Activated CD4-positive, alpha-beta T cell treated with anti-CD3 and anti-CD28 coated beads, Interleukin-10, Interleukin-2, amounts not matched to agents 100 ng/mL and 50 ng/mL, durations not matched to agents 16 hours and 8 hours (primary cell): ENCODE measurements at regions not wholly inside any gene's neighbourhood (a gene's known extent, or its start where the extent isn't known, plus 50 kb on each side); places are given as distances from the start of the nearest gene placed in this dataset.

Experiments
- DNase-seq: peaks from one replicate; pipeline ENCODE4 v3.0.0-alpha.2; 2020

DNA sequence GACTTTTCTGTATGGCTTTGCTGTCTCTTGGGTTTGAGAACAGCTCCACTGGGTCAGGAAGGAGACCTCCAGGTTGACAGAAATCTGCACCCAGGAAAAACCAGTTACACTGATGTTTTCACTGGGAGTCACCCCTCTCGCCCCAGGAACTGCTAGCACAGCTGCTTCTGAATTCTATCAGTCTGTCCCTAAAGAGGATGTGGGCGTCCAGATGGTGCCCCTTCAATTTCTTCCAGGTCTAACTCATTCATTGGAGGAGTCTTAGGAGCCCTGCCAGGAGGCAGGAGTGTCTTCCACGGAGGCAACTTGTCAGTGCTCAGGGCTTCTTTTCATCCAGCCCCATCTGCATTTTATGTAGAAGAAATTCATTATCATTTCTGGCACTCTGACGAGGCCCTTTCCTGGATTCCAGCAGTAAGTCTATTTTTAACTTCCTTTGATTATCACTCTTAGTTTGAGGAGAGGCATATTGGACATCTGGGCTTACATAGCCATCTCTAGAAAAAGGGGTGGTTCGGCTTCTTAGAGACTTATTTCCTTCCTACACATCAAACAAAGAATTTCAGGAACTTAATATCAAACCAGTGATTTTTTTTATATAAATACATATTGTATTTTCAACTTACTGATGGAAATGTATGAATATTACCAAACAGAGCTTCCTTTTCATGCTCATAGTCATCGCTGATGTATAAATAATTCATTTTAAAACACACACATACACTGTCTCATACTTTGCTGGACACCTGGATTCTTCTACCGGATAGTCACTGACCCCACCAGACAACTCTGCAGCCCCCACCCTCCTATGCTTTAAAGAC, 148.8 kb downstream of the IRX2 start:
- no peak for DNase-seq

DNA sequence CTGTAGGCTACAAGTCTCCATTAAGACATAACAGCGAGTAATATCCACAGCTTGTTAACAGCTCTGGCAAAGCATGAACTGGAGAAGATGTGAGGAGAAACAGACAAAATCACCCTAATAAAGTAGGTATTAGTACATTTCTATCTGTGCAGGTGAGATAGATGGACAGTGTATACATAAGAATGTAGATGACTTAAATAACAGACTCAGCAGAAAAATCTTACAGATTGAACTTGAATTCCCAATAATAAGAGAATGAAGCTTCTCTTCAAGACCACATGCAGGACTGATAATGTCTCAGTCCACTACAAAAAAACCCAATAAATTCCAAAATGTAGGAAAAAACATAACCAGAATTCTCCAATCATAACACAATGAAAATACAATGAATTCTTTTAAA, 153.0 kb downstream of the IRX2 start:
- no peak for DNase-seq

DNA sequence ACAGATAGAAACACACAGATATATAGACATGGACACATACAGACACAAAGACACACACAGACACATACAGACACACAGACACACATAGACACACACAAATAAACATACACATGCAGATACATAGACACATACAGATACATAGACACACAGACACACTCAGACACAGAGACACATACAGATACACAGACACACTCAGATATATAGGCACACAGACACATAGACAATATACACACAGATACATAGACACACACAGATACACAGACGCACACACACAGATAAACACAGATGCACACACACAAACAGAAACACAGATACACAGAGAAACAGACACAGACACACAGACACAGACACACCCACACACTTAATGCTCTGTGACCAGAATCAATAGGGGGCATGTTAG, 156.8 kb downstream of the IRX2 start:
- DNase-seq, result no peak

DNA sequence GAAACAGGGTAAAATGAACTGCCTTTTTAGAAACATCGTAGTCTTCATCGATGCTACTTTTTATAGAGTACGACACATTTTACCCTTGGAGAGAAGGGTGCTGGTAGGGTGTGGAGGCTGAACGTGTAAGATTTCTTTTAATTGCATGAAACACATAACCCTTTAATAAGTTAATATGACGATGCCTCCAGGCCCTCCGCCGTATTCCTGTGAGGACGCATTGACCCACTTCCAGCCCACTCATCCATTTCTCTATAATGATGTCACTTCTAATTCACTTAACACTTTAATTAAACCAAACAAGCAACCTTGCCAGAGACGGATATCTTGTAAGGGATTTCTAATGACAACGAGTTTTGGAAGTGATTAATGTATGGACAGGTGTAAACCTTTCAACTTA, 158.7 kb downstream of the IRX2 start:
- no peak for DNase-seq

DNA sequence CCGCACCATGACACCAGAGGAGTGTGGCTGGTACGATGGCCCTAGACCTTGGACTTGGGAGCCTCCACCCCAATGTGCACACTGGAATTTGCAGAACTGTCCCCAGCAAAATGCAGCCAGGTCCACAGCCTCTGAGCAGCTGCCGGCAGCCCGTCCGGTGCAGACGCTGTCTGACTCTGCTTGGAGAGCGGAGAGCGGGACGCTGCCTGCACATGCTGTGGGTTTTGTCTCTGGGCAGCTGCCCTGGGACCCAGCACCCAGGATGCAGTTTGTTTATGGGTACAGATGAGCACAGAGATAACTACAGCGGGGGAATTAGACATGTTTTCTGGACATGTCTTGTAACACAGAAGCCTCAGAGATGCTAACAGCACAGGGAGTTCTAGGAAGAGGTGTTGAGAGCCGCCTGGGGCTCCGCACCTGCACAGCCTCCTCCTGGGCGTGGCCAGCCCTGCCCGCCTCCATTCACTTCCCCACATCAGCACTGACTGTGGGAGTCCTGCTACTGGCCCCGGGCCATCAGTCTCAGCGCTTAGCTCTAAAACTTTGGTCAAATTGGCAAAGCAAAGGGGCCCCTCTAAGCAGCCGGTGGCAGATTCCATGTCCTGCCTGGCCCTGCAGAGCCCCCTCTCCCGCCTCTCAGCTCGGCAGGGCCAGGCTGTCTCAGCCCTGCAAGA, 159.6 kb downstream of the IRX2 start:
- DNase-seq, result no peak

DNA sequence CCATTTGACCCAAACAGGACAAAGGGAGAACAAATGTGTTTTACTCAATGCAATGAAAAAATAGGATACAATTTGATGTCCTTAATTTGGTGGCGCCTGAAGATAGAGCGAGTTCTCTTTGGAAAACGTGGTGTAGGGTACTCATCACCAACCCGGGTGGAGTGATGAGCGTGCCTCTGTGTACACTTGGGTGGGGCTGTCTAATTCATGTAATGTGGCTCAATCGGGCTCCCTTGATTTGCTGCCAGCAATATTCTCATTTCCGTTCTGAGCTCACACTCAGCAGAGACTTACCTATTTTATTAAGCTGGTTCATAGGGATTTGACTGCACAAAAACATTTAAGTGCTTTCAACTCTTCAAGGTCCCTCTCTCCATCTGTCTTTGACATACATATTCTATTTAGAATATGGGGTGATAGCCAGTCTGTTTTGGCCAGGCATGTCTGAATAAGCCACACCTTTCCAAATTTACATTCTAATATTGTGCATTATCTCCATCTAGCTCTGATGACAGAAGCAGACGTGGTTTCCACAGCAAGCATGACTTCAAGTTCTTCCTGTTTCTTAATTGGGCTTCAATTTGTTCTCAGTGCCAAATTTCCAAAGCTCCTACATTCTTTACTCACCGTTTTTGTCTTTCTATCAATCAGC, 162.5 kb downstream of the IRX2 start:
- no peak for DNase-seq

DNA sequence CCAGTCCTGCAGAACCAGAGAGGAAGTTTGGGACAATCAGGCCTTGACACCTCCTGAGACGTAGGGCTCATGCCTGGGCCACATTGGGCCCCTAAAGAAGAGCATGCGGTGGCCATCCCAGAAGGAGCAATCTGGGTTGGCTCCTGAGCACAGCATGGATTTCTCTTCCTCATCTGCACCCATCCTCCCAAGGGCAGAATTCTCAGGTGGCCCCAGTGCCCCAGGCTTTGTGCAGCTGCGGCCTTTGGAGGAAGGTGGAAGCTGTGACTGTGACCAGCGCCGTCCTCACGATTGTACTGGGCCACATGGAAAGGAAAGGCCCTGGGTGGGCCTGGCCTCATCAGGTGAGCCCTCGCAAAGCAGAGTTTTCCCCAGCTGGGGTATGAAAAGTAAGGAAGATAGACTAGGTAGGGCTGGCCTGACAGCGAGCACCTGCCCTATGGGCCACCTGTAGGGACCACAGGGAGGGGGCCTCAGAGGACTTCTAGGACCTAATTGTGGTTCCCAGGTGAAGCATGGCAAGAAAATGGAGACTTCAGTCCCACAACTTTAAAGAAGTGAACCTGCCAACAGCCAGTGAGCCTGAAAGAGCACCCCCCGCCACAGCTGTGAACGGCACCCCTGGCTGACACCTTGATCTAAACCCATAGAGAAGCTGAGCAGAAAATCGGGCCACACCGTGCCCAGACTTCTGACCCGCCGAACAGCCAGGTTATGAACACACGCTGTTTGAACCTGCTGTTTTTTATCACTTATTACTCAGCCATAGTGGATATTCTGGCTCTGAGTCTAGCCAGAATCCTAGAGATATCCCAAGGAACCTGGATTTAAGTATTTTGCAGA, 164.1 kb downstream of the IRX2 start:
- DNase-seq, result no peak

DNA sequence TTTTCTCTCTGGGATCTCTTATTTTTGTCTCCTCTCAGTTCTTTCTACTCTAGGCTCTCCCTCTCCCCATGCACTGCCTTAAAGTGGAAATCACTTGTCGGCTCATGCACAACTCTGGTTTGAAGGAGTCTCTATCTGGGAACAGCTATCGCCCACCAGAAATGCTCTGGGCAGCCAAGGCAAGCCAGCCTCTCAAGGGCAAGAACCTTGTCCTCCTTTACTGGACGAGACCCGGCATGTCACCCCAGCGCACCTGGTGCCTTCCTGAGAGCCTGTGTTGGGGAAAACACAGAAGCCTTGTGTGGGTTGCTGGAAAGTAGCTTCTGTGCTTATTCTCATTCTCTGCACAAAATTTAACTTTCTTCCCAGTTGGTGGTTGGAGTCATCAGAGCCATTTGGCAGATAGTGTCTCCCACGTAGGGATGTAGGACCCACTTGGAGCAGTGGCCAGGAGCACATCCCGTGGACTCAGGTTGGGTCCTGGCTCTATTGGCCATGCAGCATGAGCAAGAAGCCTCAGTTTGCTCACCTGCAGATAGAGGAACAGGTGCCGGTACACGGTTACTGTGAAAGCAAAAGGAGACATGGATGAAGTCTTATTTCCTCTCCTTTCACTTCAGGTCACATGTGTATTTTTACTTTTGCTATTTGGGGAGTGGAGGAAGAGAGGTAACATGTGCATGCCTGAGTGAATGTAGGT, 165.3 kb downstream of the IRX2 start:
- DNase-seq, result no peak

DNA sequence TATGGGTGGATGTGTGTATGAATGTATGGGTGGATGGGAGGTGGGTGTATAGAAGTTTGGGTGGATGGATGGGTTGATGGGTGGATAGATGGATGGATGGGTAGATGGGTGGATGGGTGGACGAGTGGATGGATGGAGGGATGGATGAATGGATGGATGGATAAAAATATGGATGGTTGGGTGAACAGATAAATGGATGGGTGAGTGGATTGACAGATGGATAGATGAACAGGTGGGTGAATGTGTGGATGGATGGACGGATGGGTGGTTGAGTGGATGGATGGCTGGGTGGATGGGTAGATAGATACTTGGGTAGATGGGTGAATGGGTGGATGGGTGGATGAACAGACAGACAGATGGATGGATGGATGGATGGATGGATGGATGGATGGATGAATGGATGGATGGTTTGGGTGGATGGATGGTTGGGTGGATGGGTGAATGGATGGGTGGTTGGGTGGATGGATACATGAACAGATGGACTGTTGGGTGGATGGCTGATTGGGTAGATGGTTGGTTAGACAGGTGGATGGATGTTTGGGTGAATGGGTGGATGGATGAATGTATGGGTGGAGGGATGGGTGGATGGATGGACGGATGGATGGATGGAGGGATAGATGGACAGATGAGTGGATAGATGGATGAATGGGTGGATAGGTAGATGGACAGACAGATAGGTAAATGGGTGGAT, 166.8 kb downstream of the IRX2 start:
- DNase-seq, result no peak

DNA sequence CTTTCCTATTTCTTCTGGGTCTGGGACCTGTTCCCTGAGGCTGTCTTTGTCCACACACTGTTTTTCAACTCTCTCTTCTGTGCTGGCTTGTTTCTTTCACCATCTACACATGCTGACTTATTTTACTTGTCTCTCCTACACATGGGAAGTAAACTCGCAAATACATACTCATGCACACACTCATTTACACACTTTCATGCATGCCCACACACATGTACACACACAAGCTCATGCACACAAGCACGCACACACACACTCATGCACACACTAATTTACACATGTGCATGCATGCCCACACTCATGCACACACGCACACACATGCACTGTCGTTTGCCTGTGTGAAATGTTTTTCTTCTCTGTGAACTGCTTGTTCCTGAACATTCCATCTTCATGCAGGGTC, 169.0 kb downstream of the IRX2 start:
- DNase-seq, result no peak

DNA sequence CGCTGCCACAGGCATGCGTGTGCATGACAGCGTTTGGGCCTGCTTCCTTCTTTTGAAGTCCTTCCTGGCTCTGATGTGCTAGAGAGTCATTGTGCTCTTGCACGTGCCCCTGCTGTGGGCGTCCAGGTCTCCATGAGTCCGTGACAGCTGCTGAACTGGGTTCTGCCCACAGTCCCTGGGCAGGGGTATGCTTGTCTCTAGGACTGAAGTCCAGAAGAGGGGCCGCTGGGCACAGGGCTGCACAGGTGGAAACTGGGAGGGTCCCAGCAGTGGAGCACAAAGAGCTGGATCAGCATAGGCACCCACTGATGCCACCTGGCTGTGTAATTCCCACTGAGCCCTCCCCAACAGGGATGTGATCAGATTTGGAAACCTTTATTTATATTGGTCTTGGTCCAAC, 169.4 kb downstream of the IRX2 start:
- no peak for DNase-seq

DNA sequence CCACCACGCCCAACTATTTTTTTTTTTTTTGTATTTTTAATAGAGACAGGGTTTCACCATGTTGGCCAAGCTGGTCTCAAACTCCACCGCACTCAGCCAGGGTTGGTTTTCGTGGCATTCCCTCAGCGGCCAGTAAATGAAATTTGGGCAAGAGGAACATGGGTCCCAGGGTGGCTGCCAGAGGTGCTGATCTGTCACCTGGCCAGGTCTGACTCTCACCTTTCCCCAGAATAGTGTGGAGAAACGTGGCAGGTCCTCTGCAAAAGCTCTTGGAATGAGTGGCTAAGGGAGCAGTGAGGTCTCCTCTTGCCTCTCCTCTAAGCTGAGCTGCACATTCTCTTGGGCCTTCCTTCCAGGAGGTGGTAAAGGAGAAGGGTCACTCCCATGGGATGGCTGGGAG, 170.1 kb downstream of the IRX2 start:
- DNase-seq, result no peak

DNA sequence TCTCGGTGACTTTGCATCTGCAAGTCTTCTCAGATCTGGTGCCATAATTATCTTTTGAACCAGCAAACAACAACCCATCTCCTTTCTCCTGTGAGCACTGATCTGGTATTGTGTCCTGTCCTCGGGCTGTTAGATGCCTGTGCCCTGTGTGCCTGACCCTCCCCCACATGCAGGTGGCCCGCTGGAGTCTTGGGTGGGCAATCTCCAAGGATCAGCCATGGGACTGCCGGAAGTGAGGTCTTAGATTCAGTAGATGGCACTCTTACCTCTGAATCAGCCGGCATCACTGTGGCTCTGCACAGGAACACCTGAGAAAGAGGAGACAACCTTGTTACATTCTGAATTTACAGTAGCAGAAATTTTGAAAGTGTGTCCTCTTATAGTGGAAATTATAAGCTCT, 172.4 kb downstream of the IRX2 start:
- no peak for DNase-seq

DNA sequence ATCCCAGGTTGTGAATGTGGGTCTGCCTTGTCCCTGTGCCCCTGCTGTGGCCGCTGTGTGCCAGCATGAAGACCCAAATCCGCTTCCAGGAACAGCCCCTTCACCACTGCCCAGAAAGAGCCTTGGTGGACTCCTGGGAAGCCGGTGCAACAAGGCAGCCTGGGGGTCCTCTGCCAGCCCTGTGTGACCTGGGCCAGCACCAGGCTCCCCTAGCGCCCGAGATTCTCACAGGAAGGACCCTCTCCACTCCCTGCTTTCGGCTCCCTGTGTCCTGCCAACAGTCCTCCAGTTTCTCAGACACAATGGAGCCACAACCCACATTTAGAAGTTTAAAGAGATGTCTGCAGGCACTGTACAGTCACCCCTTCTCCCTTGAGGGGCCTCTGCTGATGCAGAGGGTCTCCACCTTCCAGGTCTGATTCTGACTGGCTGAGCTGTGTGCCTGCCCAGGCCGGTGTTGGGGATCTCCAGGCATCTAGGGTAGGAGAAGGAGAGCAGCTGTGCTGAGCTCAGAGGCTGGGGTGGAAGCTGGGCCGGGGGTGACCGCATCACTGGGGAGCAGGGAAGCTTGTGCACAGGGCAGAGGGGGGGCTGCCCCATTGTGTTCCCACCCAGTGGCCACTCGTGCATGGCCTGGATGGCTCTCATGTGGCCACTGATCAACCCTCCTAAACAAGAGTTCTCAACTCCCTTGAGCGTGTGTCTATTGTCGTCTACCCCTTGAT, 174.0 kb downstream of the IRX2 start:
- no peak for DNase-seq

DNA sequence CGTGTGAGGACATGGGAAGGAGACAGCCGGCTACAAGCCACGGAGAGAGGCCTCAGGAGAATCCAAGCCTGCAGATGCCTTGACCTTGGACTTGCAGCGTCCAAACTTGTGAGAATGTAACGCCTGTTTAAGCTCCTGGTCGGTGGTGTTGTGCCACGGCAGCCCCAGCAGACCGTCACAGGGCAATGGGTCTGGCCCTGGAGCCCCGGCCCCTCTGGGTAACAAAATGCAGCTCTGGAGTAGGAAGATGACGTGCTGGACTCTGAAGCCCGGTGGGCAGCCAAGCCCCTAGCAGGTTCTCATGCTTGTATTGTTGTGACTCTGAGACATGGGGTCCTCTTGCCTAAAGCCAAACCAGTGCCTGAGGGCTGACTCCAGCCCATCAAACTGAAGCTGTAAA, 174.7 kb downstream of the IRX2 start:
- DNase-seq, result no peak

DNA sequence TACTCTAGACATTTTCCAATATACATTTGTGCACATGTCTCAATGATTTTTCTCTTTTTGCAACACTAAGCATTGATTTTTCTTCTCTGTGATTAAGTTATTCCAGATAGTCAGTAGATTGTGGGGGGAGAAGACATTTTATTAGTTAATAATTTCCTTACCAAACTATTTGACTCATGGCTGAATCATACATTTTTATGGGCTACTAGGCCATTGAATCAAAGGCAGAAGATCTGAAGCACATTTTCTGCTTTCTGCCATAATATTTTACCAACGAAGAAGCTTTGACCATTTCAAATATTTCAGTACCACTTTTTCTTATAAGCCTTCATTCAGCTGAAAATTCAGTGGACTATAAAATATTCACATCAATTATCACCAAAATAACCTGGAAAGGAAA, 175.6 kb downstream of the IRX2 start:
- no peak for DNase-seq

DNA sequence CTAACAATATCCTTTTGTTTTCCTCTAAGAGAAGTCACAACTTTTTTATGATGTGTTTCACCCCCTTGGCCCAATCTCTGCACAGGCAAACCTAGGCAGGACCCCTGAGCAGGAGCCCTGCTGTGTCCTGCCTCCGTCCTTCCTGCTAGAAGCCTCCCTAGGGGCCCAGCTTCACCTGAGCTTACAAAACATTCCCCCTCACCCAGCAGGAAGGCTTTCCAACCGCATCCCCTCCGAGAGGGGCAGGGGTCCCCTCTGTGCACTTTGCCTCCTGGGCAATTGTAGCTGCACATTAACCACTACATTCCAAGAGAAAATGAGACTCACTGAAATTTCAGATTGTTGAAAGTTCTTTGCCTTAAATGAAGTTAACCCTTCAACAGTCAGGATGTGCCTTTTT, 176.2 kb downstream of the IRX2 start:
- no peak for DNase-seq

DNA sequence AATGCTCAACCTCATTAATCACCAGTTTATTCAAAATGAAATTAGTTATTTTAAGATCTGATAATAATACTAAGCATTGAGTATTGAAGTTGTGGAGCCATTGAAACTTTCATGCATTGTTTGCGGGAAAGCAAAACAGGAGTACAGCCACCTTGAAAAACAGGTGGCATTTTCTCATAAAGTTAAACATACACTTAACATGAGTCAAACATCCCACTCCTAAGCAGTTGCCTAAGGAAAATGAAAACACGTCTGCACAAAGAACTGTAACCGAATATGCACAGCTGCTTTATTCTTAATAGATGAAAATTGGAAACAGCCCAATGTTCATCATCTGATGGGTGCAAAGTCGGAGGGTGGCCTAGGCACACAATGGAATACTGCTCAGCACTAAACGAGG, 177.3 kb downstream of the IRX2 start:
- no peak for DNase-seq

DNA sequence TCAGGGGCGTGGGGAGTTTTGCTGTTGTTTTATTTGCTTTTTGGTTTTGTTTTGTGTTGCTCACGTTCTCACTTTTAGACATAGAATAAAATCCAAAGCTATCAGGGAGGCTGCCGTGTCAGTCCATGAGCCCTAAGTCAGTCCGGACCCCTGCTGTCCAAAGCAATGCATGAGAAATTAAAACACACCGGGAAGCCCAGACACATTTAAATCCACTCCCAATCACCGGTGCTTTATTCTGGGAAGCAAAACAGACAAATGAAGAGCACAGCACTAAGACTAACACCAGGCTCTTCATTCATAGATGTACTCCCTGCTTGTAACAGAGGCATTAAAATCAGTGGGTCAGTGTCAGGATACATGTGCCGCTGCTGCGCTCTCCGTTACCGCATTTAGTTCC, 180.9 kb downstream of the IRX2 start:
- DNase-seq, result no peak

DNA sequence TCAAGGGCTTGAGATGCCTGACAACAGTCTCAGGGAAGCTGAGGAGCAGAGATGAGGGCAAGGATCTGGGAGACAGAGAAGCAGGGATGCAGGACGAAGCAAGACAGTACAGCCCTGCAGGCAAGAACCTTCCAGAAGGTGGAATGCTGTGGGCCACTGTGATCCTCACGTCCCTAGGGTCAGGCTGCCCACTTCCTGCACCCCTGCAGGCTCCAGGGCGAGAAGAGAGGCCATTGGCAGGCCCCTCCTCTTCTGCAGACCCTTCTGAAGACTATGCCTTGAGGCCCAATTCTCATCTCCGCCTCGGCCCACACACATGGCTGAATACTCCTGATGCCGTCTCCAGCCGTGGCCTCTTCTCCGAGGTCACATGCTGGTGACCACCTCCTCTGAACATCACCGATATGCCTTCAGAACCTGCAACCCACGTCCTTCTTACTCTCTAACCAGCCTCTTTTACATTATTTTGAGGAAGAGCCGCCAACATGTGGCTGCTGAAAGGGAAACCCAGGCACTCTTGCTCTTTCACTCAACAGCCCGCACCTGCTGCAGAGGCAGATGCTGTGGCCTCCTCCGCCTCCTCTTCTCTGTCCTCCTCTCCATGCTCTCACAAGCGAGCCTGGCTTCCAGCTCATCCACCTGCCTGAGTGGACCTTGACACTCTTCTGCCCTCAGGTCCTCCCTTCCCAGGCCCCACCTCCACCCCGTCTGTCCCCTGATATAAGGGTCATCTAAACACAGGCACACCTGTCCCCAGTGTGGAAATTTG, 181.5 kb downstream of the IRX2 start:
- DNase-seq, result no peak

DNA sequence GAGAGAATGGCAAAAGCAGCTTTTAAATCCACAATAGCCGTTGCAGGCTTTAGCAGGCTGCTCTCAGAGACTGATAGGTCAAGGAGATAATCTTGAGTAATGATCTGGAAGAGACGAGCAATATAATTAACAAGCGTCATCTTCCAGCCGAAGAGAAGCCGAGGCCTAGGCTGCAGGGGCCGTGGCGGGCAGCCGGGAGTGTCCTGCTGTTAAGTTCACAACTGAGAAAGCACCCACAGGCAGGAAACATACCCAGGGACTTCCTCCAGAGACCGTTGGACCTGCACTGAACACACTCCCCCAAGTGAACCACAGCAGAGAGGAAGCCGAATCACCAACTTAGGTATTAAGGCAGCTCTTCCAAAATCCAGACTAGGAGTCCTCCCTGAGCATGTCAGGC, 182.3 kb downstream of the IRX2 start:
- no peak for DNase-seq
